ENCODE measurements at regions not wholly inside any gene's neighbourhood (a gene's known extent, or its start where the extent isn't known, plus 50 kb on each side); places are given as distances from the start of the nearest gene placed in this dataset.

DNA sequence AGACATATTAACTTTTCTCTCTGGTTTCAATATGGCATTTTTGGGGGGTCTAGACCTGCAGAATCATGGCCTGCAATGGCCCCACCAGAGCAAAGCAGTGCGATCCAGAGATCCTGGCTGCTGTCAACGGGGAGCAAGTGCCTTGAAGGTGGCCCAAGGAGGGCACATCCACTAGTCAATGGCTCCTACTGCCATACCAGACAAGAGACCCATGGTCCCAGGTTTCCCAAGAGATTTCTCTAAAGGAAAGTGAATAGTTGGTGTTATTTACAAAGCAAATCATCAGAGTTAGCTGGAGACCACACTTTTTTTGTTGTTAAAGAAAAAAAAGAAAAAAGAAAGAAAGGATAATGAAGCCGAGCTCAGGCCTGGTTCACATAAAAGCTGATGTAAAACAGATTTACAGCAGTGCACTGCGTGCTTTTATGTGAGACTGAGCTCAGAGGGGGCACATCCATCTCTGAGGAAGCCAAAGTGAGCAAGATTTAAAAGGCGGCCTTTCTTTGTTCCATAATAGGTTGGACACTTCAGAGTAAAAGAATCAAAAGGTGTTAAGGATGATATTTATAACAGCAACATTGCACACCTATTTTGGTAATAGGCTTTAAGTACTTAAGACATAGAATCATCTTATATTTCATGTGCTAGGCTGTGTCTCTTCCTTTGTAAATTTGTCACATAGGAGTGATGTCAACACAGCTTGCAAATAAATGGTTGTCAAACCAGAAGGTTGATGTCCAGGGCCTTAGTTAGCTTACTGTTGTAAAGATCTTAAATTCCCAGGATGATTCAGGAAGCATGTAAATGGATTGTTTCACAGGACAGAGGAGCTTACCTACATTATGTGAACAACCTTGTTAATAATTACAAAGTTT lies 201.3 kb upstream of the NTM start (continued):
- TF ChIP-seq, protein P1, sequence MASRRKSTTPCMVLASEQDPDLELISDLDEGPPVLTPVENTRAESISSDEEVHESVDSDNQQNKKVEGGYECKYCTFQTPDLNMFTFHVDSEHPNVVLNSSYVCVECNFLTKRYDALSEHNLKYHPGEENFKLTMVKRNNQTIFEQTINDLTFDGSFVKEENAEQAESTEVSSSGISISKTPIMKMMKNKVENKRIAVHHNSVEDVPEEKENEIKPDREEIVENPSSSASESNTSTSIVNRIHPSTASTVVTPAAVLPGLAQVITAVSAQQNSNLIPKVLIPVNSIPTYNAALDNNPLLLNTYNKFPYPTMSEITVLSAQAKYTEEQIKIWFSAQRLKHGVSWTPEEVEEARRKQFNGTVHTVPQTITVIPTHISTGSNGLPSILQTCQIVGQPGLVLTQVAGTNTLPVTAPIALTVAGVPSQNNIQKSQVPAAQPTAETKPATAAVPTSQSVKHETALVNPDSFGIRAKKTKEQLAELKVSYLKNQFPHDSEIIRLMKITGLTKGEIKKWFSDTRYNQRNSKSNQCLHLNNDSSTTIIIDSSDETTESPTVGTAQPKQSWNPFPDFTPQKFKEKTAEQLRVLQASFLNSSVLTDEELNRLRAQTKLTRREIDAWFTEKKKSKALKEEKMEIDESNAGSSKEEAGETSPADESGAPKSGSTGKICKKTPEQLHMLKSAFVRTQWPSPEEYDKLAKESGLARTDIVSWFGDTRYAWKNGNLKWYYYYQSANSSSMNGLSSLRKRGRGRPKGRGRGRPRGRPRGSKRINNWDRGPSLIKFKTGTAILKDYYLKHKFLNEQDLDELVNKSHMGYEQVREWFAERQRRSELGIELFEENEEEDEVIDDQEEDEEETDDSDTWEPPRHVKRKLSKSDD (conservative IDR thresholded peaks at IDR 0.05; ENCODE audit: low read length): no peak
- TF ChIP-seq, protein P2, sequence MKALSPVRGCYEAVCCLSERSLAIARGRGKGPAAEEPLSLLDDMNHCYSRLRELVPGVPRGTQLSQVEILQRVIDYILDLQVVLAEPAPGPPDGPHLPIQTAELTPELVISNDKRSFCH (CRISPR knock-in tag; IDR thresholded peaks at IDR 0.05): no peak
- TF ChIP-seq, protein P2 (tag; IDR thresholded peaks at IDR 0.05): no peak
- TF ChIP-seq RBFOX2 (IDR thresholded peaks at IDR 0.05; ENCODE audit: low read depth, low read length) (no peak), STAT5A (IDR thresholded peaks at IDR 0.05; ENCODE audit: borderline replicate concordance, low read length) (no peak), GATA2 (CRISPR knock-in tag; IDR thresholded peaks at IDR 0.05) (no peak), FOS (IDR thresholded peaks at IDR 0.05; ENCODE audit: extremely low read depth, insufficient read length) (no peak), ZNF324 (CRISPR knock-in tag; IDR thresholded peaks at IDR 0.05) (no peak), ZNF780A (CRISPR knock-in tag; IDR thresholded peaks at IDR 0.05) (no peak), DNMT1 (IDR thresholded peaks at IDR 0.05) (no peak), ZNF696 (CRISPR knock-in tag; conservative IDR thresholded peaks at IDR 0.05) (no peak)
- TF ChIP-seq, protein P3, sequence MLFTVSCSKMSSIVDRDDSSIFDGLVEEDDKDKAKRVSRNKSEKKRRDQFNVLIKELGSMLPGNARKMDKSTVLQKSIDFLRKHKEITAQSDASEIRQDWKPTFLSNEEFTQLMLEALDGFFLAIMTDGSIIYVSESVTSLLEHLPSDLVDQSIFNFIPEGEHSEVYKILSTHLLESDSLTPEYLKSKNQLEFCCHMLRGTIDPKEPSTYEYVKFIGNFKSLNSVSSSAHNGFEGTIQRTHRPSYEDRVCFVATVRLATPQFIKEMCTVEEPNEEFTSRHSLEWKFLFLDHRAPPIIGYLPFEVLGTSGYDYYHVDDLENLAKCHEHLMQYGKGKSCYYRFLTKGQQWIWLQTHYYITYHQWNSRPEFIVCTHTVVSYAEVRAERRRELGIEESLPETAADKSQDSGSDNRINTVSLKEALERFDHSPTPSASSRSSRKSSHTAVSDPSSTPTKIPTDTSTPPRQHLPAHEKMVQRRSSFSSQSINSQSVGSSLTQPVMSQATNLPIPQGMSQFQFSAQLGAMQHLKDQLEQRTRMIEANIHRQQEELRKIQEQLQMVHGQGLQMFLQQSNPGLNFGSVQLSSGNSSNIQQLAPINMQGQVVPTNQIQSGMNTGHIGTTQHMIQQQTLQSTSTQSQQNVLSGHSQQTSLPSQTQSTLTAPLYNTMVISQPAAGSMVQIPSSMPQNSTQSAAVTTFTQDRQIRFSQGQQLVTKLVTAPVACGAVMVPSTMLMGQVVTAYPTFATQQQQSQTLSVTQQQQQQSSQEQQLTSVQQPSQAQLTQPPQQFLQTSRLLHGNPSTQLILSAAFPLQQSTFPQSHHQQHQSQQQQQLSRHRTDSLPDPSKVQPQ (CRISPR knock-in tag; IDR thresholded peaks at IDR 0.05; ENCODE audit: borderline replicate concordance): no peak

All from K562 (cell line).